Fibroblast of gingiva (primary cell): ENCODE measurements at regions not wholly inside any gene's neighbourhood (a gene's known extent, or its start where the extent isn't known, plus 50 kb on each side); places are given as distances from the start of the nearest gene placed in this dataset.
"Not testable (repeated sequence)": the region's sequence is repeated elsewhere in the genome, so short reads cannot be mapped to it uniquely, and the experiment has no call there.

Source experiments
- DNase-seq: peaks from one replicate; pipeline ENCODE4 v3.0.0-alpha.2; 2011; ENCODE audit warnings: low read depth

- DNase-seq: peak; percentile 77
Measured at GRCh38 chr3:159872374-159873109, 116.1 kb upstream of the IL12A start.

DNA sequence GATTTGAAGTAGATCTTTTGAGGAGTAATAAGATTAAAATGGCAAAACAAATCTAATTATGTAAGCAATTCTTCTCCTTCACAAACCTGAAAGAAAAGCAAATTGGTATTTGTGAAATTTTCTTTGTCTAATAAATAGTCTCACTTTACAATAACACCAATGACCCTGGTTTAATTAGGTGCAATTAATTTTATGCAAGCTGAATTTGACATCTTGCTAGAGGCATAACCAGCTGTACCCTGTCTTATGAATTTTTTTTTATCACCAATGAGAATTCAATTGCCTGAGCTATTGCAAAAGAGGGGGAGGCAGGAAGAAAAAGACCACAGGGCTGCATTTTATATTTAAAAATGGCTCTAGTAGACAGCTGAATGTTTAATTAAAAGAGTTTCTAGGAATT lies 113.5 kb upstream of the IL12A start:
- DNase-seq: no peak

DNA sequence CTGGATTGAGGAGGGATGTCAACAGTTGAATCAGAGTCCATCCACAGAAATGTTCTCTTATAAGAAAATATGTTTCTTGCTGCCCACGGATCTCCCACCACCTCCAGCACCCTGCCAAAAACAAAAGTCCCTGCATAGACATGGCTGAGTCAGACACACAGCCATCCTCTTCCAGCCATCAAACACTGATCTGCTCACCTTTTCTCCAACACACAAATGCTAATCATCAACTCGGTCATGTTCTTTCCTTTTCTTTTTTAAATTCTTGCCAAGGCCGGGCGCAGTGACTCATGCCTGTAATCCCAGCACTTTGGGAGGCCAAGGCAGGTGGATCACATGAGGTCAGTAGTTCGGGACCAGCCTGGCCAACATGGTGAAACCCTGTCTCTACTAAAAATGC lies 110.7 kb upstream of the IL12A start:
- no peak for DNase-seq

DNA sequence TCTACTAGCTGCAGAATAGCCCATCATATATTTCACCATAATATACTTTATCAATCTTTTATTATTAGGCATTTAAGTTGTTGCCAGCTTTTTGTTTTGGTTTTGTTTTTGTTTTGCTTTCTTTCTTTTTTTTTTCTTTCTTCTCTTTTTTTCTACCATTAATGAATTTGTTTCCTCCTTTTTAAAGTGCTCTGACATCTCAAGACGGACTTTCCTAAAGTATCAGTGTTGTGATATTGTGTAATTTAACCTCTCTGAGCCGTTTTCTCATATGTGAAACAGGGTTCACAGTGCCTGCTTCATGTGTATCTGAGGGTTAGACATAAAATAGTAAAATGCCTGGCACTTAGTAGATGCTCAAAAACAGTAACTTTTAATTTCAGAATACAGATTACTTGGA lies 109.5 kb upstream of the IL12A start:
- DNase-seq: no peak

GRCh38 chr3:159879598-159879997 lies 109.0 kb upstream of the IL12A start:
- DNase-seq: no peak

DNA sequence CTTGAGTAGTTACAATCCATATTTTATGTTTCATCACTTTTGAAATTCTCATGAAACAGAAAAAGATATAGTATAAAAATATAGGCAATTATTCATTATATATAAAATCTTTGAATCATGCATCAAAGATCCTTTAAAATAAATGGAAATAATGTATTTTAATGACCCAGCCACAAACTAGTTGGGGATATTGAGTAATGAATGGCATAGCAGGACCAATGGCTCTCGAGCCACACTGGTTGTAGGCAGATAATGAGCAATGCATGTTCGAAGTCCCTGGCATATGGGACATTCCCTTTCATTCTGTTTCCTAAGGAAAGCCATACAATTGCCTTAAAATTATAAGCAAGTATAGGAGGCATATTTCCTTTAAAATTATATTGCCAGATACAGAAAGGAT lies 107.4 kb upstream of the IL12A start:
- no peak for DNase-seq

DNA sequence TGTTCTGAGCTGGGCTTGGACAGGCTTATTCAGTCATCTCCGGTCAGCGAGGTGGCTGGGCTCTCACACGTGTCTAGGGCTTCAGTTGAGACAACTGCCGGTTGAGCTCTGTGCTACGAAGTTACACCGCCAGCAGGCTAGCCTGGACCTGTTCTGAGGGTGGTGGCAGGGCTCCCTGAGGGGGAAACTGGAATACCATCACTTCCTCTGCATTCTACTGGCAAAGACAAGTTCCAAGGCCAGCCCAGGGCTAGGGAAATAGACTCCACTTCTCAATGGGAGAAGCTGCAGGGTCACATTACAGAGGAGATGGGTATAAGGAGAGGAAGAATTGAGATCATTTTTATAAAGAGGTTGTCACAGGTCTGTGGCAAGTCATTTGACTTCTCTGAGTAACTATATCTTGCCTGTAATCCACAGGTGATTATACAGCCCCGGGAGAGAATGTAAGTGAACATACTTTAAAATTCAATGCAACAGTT lies 106.8 kb upstream of the IL12A start:
- no peak for DNase-seq

- no peak for DNase-seq
Measured at GRCh38 chr3:159882367-159882766, 106.3 kb upstream of the IL12A start.

DNA sequence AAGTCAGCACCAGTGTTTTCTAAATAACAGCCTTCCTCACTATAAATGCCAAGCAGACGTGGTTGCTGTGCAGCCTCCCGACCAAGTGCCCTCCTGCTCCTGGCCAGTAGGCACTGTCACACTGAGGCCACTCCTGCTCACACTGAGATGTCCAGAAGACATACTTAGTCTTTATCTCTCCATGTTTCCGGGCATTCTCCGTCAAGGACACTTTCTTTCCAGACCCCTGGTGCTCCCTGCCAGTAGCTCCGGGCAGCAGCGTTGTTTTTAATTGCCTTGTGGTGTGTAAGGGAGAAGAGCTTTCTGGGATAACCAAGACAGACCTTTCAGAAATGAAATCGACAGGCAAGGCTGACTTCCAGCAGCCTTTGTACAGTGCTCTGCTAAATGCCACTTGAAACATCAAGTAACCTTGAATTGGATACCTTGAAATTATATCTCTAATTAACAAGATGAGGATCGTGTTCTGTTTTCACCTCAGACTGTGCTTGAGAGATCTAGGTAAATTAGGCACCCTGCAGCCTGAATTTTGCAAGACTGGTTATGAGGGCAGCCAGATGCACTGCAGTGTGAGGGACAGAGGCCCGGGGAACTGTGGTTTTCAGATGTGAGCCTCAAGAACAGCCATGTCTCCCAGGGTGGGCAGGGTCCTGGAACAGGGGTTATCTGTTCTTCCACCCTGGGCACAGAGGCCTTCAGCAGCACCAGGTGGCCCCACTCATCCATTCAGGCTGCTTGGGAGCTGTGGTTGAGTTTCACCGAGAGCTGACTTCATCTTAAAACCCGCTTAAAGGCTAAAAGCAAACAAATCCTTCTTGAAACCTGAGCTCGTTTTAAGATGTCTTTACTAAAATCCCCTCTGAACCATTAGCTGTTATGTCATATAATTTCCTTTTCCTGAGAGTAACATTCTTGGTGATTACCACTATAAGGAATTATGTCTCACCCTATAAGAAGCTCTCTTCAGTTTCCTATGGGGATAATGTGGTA lies 105.5 kb upstream of the IL12A start:
- DNase-seq: no peak

DNA sequence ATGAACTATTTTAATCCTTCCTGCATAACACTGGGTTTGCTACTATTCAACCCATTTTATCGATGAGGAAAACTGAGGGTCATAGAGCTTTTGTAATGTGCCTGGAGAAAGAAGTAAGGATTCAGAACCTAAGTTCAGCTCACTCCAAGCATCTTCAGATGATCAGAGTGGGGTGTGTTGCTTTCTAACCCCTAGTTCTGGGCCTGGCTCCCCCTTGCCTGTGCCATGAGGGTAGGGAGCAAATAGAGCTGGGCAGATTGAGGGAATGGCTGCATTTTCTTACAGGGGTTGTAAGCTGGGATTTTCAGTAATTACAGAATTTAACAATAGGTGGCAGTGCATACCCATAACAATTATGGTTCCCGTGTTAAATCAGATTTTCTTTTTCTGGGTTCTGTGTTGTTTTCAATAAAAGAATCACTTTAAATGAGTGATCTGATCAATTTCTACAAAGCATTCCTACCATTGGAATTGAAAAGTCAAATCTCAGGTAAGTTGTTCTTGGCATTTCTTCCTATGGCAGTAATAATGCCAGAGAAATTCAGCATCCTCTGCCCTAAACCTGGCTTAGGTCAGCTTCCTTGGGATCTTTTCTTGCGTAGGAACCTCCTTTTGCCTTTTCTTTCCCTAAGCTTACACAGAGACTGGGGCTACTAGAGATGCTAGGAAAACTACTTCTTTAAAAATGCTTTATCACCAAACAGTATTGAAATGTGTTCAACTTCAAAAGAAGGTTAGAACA lies 103.8 kb upstream of the IL12A start:
- peak; percentile 42 for DNase-seq

- no peak for DNase-seq
Measured at GRCh38 chr3:159886050-159886449, 102.6 kb upstream of the IL12A start.

DNA sequence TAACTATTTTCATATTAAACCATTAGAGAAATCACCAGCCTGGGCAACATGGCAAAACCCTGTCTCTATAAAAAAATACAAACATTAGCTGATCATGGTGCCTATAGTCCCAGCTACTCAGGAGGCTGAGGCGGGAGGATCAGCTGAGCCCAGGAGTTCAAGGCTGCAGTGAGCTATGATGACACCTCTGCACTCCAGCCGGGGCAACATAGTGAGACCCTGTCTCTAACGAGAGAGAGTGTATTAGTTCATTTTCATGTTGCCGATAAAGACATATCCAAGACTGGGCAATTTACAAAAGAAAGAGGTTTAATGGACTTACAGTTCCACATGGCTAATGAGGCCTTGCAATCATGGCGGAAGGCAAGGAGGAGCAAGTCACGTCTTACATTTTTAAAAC lies 102.1 kb upstream of the IL12A start:
- DNase-seq: not testable (repeated sequence)

DNA sequence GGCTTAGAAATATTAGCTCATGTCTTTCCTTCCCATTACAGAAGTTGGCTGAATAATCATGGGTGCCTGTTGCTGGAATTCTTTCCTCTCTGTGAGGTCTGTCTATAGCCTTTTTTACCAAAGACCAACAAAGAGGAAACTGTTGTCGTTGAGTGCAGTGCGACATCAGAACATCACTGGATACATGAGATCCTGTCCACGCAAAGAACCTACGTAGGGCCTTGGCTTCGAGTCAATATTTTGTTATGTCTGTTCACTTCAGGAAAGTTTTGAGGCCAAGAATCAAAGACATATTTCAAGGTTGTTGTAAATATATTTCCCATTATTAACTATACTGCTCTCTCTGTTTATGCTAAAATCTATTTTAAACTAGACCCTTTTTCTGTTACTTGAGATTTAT lies 101.5 kb upstream of the IL12A start:
- DNase-seq: no peak

DNA sequence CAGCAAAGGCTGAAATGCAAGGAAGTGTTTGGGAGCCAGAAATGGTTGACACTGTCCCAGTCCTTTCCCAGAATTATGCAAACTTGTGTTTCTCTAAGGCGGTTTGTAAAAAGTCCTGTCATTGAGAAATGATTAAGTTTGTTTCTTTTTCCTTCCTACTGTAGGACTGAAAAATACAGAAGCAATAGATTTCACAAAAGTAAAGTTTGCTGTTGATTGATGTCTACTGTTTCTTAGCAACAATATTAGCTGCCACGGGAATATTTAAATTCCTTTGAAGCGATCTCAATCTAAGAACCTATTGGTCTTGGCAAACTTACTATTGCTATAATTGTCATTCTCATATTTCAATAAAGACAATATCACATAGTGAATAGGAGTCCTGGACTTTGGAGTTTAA lies 100.7 kb upstream of the IL12A start:
- no peak for DNase-seq

DNA sequence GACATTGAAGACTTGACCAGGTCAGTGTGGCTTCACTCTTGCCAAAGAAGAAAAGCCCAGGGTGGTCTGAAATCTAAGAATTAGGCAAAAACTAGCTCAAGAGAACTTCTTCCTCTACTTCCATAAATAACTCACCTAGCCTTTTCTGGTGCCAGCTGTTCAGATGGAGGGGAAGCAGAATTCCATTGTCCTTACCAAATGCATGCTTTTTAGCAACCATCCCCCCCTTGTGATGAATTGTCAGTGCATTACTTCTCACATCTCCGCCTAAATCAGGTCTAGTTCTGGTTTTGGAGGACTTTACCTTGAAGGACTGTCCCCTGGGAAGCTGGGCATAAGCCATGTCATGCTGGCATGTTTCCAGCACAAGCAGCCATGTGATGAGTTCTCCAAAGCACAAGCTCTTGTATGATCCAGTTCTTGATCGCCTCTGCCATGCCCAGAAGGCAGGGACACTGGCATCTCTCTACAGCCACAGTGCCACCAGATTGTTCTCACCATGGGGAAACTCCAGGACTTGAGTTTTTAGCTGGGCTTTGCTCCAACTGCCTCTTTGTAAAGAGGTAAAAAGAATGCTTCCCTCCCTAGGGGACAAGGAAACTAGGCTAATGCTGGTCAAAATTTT lies 96.4 kb upstream of the IL12A start:
- DNase-seq: no peak

GRCh38 chr3:159892801-159893200 lies 95.8 kb upstream of the IL12A start:
- DNase-seq: no peak

GRCh38 chr3:159894386-159894785 lies 94.2 kb upstream of the IL12A start:
- DNase-seq: no peak

GRCh38 chr3:159895430-159895829 lies 93.2 kb upstream of the IL12A start:
- no peak for DNase-seq

DNA sequence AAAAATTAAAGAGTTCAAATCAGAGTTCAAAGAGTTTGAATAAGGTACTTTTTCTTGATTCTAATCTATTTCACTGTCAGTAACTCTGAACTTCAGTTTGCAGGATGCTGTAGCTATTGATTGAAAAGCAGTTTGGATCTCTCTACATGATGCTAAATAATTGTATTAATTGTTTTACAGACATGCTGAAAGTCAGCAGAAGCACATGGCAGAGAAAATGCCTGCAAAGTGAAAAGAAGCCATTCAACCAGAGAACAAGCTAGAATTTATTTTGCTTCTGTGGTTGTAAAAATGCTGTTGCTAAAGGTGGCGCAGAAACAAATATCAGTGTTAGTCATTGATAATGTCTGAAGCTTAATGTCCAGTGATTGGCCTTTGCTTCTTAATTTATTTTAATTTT lies 92.1 kb upstream of the IL12A start:
- DNase-seq: no peak

GRCh38 chr3:159897331-159898075 lies 91.1 kb upstream of the IL12A start:
- no peak for DNase-seq

DNA sequence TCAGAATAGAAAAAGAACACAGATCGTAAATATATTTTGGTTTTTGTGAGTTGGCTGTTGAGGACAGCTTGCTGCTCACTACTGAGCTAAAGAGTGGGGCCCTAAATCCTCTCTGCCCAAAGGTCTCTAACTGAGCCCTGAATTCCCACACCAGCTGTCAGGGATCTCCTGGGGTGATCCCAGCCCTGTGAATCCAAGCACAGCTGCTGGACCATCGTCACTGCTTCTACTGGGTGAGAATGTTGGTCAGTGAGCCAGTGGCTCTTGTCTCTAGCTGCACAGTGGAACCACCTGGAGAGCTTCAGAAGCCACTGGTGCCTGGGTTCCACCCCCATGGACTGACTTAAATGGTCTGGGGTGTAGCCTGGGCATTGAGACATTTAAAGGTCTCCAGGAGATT lies 90.5 kb upstream of the IL12A start:
- DNase-seq: no peak
